ENCODE measurements at regions not wholly inside any gene's neighbourhood (a gene's known extent, or its start where the extent isn't known, plus 50 kb on each side); places are given as distances from the start of the nearest gene placed in this dataset.

DNA sequence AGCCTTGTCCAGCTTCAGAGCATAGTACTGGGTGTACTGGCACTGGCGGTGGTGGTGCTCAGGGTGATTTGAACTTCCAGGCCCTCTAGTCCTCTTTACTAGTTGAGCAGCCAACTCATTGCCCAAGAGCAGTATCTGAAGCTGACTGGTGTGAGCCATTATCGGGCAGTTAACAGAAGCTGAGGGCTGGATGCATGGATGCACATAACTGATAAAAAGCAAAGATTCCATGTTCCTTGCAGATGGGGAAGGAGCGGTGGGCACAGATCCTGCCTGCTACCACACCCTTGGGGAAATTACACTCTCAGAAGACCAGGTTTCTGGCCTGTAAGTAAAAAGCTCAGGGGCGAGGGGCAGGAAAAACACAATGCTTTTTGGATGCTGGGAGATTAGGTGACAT is 499.4 kb upstream of the ARGLU1 start:
- DNase-seq = no peak
- CTCF ChIA-PET = no interaction called here
- no peaks in the 10 kb centered on the region for H3K9me2 ChIP-seq (ENCODE audit: insufficient read depth)
- H3F3A ChIP-seq (ENCODE audit: insufficient read depth, low read depth) = no peaks in the 10 kb centered on the region
- no peaks in the 10 kb centered on the region for H4K20me1 ChIP-seq (ENCODE audit: insufficient read depth)
- no peak overlapping the region for H3K27ac ChIP-seq
- no peaks in the 10 kb centered on the region for H3K36me3 ChIP-seq (ENCODE audit: low read depth)
- intact Hi-C loops (cut with micrococcal nuclease; ENCODE audit: unreplicated experiment) = no loop called here
- H3K4me3 ChIP-seq = no peak overlapping the region
- TF ChIP-seq CTCF (conservative IDR thresholded peaks at IDR 0.05) (no peak), EZH2 (IDR thresholded peaks at IDR 0.05; ENCODE audit: low read depth) (no peak)
- H3K4me2 ChIP-seq = no peak overlapping the region
- no peak overlapping the region for H2AFZ ChIP-seq
- no TSS peak for BruUV-seq (replicated peaks)
- H3K4me1 ChIP-seq (replicated peaks; ENCODE audit: insufficient read depth) = no peaks in the 10 kb centered on the region
- no peaks in the 10 kb centered on the region for H3K9me3 ChIP-seq (ENCODE audit: insufficient read depth, low read depth)
- no peaks in the 10 kb centered on the region for H3K79me2 ChIP-seq (ENCODE audit: low read depth)
- POLR2A ChIA-PET (ENCODE audit: unreplicated experiment) = no interaction called here
- H3K27me3 ChIP-seq (ENCODE audit: insufficient read depth, low read depth) = no peaks in the 10 kb centered on the region

DNA sequence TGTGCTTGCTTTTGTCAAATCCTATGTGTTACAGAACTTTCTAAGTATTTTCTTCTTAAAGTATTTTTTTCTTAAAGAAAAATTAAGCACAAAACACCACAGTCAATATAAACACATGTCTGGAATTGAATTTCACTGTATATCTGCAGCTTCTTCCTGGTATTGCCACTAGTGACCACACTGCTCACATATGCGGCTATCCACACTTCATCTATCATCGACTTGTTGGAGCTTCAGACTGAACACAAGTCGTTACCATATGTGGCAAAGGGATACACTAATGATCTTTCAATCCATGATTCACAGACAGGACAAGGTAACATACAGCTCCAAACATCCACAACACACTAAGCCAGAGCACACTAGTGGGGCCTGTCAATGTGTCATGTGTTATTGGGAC is 498.4 kb upstream of the ARGLU1 start:
- H3K36me3 ChIP-seq (ENCODE audit: low read depth) = no peaks in the 10 kb centered on the region
- H3K9me3 ChIP-seq (ENCODE audit: insufficient read depth, low read depth) = no peaks in the 10 kb centered on the region
- H3K27me3 ChIP-seq (ENCODE audit: insufficient read depth, low read depth) = no peaks in the 10 kb centered on the region
- no peaks in the 10 kb centered on the region for H4K20me1 ChIP-seq (ENCODE audit: insufficient read depth)
- no peak for TF ChIP-seq EZH2 (IDR thresholded peaks at IDR 0.05; ENCODE audit: low read depth)
- TF ChIP-seq CTCF (conservative IDR thresholded peaks at IDR 0.05) = no peak
- no peak overlapping the region for H3K4me2 ChIP-seq
- H2AFZ ChIP-seq = no peak overlapping the region
- ChIA-PET CTCF (no interaction called here), POLR2A (ENCODE audit: unreplicated experiment) (no interaction called here)
- no peak overlapping the region for H3K4me3 ChIP-seq
- intact Hi-C loops (cut with micrococcal nuclease; ENCODE audit: unreplicated experiment) = no loop called here
- no peaks in the 10 kb centered on the region for H3K9me2 ChIP-seq (ENCODE audit: insufficient read depth)
- BruUV-seq (replicated peaks) = no TSS peak
- no peak for DNase-seq
- no peak overlapping the region for H3K27ac ChIP-seq
- no peaks in the 10 kb centered on the region for H3K79me2 ChIP-seq (ENCODE audit: low read depth)
- no peaks in the 10 kb centered on the region for H3K4me1 ChIP-seq (replicated peaks; ENCODE audit: insufficient read depth)
- H3F3A ChIP-seq (ENCODE audit: insufficient read depth, low read depth) = no peaks in the 10 kb centered on the region

GRCh38 chr13:107065036-107065435 is 497.1 kb upstream of the ARGLU1 start:
- BruUV-seq (replicated peaks) = no TSS peak
- ChIA-PET POLR2A (ENCODE audit: unreplicated experiment) (no interaction called here), CTCF (no interaction called here)
- H3K79me2 ChIP-seq (ENCODE audit: low read depth) = no peaks in the 10 kb centered on the region
- no peak overlapping the region for H2AFZ ChIP-seq
- no peaks in the 10 kb centered on the region for H3K27me3 ChIP-seq (ENCODE audit: insufficient read depth, low read depth)
- H3K4me3 ChIP-seq = no peak overlapping the region
- H3K4me2 ChIP-seq = no peak overlapping the region
- no peaks in the 10 kb centered on the region for H3K9me2 ChIP-seq (ENCODE audit: insufficient read depth)
- no peaks in the 10 kb centered on the region for H4K20me1 ChIP-seq (ENCODE audit: insufficient read depth)
- H3K9me3 ChIP-seq (ENCODE audit: insufficient read depth, low read depth) = no peaks in the 10 kb centered on the region
- DNase-seq = no peak
- H3F3A ChIP-seq (ENCODE audit: insufficient read depth, low read depth) = no peaks in the 10 kb centered on the region
- no peaks in the 10 kb centered on the region for H3K36me3 ChIP-seq (ENCODE audit: low read depth)
- H3K4me1 ChIP-seq (replicated peaks; ENCODE audit: insufficient read depth) = no peaks in the 10 kb centered on the region
- H3K27ac ChIP-seq = no peak overlapping the region
- intact Hi-C loops (cut with micrococcal nuclease; ENCODE audit: unreplicated experiment) = no loop called here
- TF ChIP-seq CTCF (conservative IDR thresholded peaks at IDR 0.05) (no peak), EZH2 (IDR thresholded peaks at IDR 0.05; ENCODE audit: low read depth) (no peak)
